Activated naive CD8-positive, alpha-beta T cell treated with anti-CD3 and anti-CD28 coated beads, Interleukin-2, amount 10 ng/mL, durations not matched to agents 7 days and 5 days (primary cell): ENCODE measurements at regions not wholly inside any gene's neighbourhood (a gene's known extent, or its start where the extent isn't known, plus 50 kb on each side); places are given as distances from the start of the nearest gene placed in this dataset.

Experiments used
- ATAC-seq: fragments of 150-1000 bp; cut with Tn5 transposase; one replicate; pipeline ENCODE4 v1.10.0; 2021; ENCODE audit warnings: low read depth, moderate library complexity
- POLR2A ChIA-PET: fragments of 350-600 bp; sonication (Branson Sonifier 250); formaldehyde crosslinking; loops from one replicate; lab custom pipeline; 2021; ENCODE audit warnings: antibody characterized with exemption; lab: Charles Lee
- DNase-seq: peaks from one replicate; pipeline ENCODE4 v3.0.0; 2021
- H3K27ac Mint-ChIP-seq: one replicate; pipeline ENCODE4 v1.8.0; 2022; ENCODE audit warnings: mild to moderate bottlenecking, mixed read lengths
- H3K27me3 Mint-ChIP-seq: one replicate; pipeline ENCODE4 v1.8.0; 2022; ENCODE audit warnings: mild to moderate bottlenecking, moderate library complexity, mixed read lengths
- H3K36me3 Mint-ChIP-seq: one replicate; pipeline ENCODE4 v1.8.0; 2021; ENCODE audit warnings: mild to moderate bottlenecking, mixed read lengths
- H3K4me1 Mint-ChIP-seq: one replicate; pipeline ENCODE4 v1.8.0; 2021; ENCODE audit warnings: mixed read lengths
- H3K4me3 Mint-ChIP-seq: one replicate; pipeline ENCODE4 v1.8.0; 2022; ENCODE audit warnings: mild to moderate bottlenecking, moderate library complexity, mixed read lengths
- H3K9me3 Mint-ChIP-seq: one replicate; pipeline ENCODE4 v1.8.0; 2021; ENCODE audit warnings: mixed read lengths

DNA sequence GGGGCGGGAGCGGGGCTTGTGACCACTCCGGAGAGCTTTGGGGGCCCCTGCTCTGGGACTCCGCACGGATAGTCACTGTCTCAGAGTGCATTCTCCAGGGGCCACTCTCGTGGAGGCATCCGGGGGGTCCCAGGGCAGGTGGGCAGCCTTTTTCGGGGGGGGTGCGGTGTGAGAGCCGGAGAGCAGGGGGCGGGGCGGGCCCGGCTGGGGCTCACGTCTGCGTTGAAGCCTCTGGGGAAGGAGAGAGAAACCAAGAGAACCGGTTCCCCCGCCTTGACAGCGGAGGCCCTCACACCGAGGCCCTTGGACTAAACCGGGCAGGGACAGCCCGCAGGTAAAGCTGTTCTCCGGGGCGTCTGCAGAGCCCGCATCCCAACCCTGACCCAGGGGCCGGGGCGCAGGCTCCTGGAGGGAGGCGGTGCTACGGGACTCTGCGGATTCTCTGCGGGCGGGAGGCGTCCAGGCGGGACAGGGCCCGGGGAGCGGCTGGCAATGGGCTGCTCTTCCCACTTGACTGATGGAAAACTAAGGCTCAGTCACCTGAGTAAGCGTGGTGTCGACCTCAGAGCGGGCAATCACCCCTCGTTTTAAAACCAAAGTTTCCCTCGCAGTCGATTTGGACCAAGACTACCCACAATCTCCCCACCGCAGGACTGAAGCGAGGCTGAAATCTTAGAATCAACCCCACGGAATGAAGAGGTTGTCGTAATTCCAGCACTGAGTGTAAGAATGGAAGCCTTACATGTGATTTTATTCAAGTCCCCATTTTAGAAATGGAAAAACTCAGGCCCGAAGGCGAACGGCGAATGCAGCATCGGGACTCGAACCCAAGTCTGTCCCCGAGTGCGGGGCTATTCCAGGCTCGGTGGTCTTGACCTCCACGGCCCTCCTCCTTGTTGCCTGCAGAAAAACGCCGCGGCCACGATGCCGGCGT lies 49.6 kb upstream of the AMZ2 start:
- DNase-seq (peak; percentile 49), ATAC-seq (no peak)
- peaks cover 73% of the 10 kb centered on the region for H3K27me3 Mint-ChIP-seq
- POLR2A ChIA-PET: interaction anchor here (1.5 to 6.8 kb wide), 2 partner anchors 16 to 50 kb away, joined by 5 to 44 read pairs; partner anchors contain the start of gene AMZ2
- H3K4me1 Mint-ChIP-seq: peaks cover 18% of the 10 kb centered on the region
- peak overlapping the region; percentile 55 for H3K4me3 Mint-ChIP-seq
- no peak overlapping the region for H3K27ac Mint-ChIP-seq
- no peaks in the 10 kb centered on the region for H3K36me3 Mint-ChIP-seq
- H3K9me3 Mint-ChIP-seq: no peaks in the 10 kb centered on the region
